Ishikawa (cell line): ENCODE measurements at regions not wholly inside any gene's neighbourhood (a gene's known extent, or its start where the extent isn't known, plus 50 kb on each side); places are given as distances from the start of the nearest gene placed in this dataset.

Experiments used
- CEBPB ChIP-seq: IDR thresholded peaks from 2 replicates; pipeline ENCODE4 v1.6.1; 2012
- CREB1 ChIP-seq: IDR thresholded peaks from 2 replicates; pipeline ENCODE4 v1.6.1; 2012; ENCODE audit warnings: low read depth
- EGR1 ChIP-seq: IDR thresholded peaks from 2 replicates; pipeline ENCODE4 v1.6.1; 2012
- EP300 ChIP-seq: IDR thresholded peaks from 2 replicates; pipeline ENCODE4 v1.6.1; 2012; ENCODE audit warnings: borderline replicate concordance
- FOXM1 ChIP-seq: IDR thresholded peaks from 2 replicates; pipeline ENCODE4 v1.6.1; 2012; ENCODE audit warnings: low read depth, borderline replicate concordance
- NFIC ChIP-seq: IDR thresholded peaks from 2 replicates; pipeline ENCODE4 v1.6.1; 2012
- RAD21 ChIP-seq: IDR thresholded peaks from 2 replicates; pipeline ENCODE4 v1.6.1; 2012; ENCODE audit warnings: low read depth
- TAF1 ChIP-seq: IDR thresholded peaks from 2 replicates; pipeline ENCODE4 v1.6.1; 2012; ENCODE audit warnings: low read depth, mild to moderate bottlenecking
- TCF12 ChIP-seq: IDR thresholded peaks from 2 replicates; pipeline ENCODE4 v1.6.1; 2012; ENCODE audit warnings: low read depth
- TEAD4 ChIP-seq: IDR thresholded peaks from 2 replicates; pipeline ENCODE4 v1.6.1; 2012
- YY1 ChIP-seq: IDR thresholded peaks from 2 replicates; pipeline ENCODE4 v1.6.1; 2012; ENCODE audit warnings: low read depth
- ZBTB7A ChIP-seq: IDR thresholded peaks from 2 replicates; pipeline ENCODE4 v1.6.1; 2012; ENCODE audit warnings: low read depth
- TF ChIP-seq, protein P1 (sequence below): IDR thresholded peaks from 2 replicates; pipeline ENCODE4 v1.6.1; 2012
- TF ChIP-seq, protein P2 (sequence below): IDR thresholded peaks from 2 replicates; pipeline ENCODE4 v1.6.1; 2012; ENCODE audit warnings: low read depth, mild to moderate bottlenecking
- TF ChIP-seq, protein P3 (sequence below): IDR thresholded peaks from 2 replicates; pipeline ENCODE4 v1.6.1; 2012

DNA sequence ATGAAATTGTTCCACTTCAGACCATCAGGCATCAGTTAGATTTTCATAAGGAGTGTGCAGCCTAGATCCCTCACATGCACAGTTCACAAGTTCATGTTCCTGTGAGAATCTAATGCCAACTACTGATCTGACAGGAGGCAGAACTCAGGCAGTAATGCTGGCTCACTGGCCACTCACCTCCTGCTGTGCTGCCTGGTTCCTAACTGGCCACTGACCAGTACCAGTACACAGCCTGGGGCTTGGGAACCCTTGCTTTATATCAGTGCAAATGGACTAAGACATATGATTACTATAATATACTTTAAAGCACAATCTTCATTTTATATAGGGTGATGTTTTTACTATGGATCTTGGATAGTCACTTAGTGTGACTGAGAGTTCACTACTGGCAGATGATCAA lies 259.2 kb downstream of the SLCO4C1 start:
- TF ChIP-seq, protein P1, sequence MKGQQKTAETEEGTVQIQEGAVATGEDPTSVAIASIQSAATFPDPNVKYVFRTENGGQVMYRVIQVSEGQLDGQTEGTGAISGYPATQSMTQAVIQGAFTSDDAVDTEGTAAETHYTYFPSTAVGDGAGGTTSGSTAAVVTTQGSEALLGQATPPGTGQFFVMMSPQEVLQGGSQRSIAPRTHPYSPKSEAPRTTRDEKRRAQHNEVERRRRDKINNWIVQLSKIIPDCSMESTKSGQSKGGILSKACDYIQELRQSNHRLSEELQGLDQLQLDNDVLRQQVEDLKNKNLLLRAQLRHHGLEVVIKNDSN: no peak
- TF ChIP-seq YY1 (no peak), TCF12 (no peak), EP300 (no peak), FOXM1 (no peak), RAD21 (no peak), TEAD4 (no peak), CREB1 (no peak), TAF1 (no peak), EGR1 (no peak), CEBPB (no peak), ZBTB7A (no peak)
- TF ChIP-seq, protein P2, sequence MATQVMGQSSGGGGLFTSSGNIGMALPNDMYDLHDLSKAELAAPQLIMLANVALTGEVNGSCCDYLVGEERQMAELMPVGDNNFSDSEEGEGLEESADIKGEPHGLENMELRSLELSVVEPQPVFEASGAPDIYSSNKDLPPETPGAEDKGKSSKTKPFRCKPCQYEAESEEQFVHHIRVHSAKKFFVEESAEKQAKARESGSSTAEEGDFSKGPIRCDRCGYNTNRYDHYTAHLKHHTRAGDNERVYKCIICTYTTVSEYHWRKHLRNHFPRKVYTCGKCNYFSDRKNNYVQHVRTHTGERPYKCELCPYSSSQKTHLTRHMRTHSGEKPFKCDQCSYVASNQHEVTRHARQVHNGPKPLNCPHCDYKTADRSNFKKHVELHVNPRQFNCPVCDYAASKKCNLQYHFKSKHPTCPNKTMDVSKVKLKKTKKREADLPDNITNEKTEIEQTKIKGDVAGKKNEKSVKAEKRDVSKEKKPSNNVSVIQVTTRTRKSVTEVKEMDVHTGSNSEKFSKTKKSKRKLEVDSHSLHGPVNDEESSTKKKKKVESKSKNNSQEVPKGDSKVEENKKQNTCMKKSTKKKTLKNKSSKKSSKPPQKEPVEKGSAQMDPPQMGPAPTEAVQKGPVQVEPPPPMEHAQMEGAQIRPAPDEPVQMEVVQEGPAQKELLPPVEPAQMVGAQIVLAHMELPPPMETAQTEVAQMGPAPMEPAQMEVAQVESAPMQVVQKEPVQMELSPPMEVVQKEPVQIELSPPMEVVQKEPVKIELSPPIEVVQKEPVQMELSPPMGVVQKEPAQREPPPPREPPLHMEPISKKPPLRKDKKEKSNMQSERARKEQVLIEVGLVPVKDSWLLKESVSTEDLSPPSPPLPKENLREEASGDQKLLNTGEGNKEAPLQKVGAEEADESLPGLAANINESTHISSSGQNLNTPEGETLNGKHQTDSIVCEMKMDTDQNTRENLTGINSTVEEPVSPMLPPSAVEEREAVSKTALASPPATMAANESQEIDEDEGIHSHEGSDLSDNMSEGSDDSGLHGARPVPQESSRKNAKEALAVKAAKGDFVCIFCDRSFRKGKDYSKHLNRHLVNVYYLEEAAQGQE: no peak
- TF ChIP-seq, protein P3, sequence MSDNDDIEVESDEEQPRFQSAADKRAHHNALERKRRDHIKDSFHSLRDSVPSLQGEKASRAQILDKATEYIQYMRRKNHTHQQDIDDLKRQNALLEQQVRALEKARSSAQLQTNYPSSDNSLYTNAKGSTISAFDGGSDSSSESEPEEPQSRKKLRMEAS: no peak

DNA sequence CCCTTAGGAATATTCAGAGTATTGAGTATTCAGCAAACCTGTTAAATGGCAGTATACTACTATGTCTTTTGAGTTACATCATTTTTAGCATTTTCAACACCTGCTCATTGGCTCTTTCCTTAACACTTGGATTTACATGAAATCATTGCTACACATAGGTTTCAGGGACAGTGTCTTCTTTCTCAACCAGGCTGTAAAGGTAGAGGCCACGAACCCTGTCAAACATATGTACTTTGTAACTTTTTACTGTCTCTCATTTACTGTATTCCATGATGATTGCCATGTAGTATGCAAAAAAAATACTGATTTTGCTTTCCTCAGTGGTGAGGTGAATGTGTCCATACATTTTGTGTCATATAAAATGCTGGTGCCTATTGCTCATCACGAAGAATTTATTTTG lies 264.4 kb downstream of the SLCO4C1 start:
- no peak for TF ChIP-seq FOXM1
- TF ChIP-seq YY1: no peak
- TF ChIP-seq, protein P3: no peak
- no peak for TF ChIP-seq RAD21
- TF ChIP-seq, protein P2: no peak
- TF ChIP-seq NFIC: no peak
- TF ChIP-seq CREB1: no peak
- TF ChIP-seq, protein P1: no peak

DNA sequence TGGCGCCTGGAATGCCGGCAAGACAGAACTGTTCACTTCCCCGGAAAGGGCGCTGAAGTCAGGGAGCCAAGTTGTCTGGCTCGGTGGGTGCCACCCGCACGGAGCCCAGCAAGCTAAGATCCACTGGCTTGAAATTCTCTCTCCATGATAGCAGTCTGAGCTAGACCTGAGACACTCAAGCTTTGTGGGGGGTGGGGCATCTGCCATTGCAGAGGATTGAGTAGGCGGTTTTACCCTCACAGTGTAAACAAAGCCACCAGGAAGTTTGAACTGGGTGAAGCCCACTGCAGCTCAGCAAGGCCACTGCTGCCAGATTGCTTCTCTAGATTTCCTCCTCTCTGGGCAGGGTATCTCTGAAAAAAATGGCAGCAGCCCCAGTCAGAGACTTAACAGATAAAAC lies 277.4 kb downstream of the SLCO4C1 start:
- TF ChIP-seq NFIC: no peak
- no peak for TF ChIP-seq TEAD4
- TF ChIP-seq TCF12: no peak
- no peak for TF ChIP-seq CEBPB
- TF ChIP-seq ZBTB7A: no peak
- no peak for TF ChIP-seq CREB1

DNA sequence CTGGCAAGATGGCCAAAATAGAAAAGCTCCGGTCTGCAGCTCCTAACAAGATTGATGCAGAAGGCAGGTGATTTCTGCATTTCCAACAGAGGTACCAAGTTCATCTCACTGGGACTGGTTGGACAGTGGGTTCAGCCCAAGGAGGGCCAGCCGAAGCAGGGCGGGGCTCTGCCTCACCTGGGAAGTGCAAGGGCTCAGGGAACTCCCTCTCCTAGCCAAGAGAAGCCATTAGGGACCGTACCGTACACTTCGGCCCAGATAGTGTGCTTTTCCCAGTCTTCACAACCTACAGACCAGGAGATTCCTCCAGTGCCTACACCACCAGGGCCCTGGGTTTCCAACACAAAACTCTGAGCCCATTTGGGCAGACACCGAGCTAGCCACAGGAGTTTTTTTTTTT lies 277.8 kb downstream of the SLCO4C1 start:
- TF ChIP-seq ZBTB7A (no peak), TEAD4 (no peak), NFIC (no peak), TAF1 (no peak), FOXM1 (no peak), CEBPB (no peak), EGR1 (no peak), CREB1 (no peak), YY1 (no peak), RAD21 (no peak), EP300 (no peak), TCF12 (no peak)
- TF ChIP-seq, protein P2: no peak
- TF ChIP-seq, protein P1: no peak
- TF ChIP-seq, protein P3: no peak
